ENCODE measurements at regions not wholly inside any gene's neighbourhood (a gene's known extent, or its start where the extent isn't known, plus 50 kb on each side); places are given as distances from the start of the nearest gene placed in this dataset.

DNA sequence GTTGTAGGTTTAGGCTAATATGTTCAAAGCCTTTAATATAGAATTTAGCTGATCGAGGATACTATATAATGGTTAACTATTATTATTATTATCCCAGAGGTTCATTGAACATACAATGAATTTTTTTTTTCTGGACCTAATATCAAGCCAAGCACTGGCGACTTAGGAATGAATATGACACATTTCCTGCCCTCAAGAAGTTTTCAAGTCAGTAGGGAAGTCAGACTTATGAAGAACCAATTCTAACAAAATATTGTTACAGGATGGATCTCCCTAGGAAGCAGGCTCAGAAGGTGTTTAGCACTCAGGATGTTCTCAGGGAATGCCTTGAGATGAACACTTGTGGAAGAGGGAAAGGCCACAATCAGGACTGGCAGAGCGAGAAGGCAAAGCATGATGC lies 211.8 kb upstream of the FGGY start:
- Histone ChIP-seq H3K27me3 (no peaks in the 10 kb centered on the region), H3K36me3 (no peaks in the 10 kb centered on the region), H3K27ac (no peak overlapping the region), H3K4me1 (peaks cover 0 to 10% (median 2%) of the 10 kb centered on the region in 4 donors), H3K4me3 (no peak overlapping the region), H3K9me3 (peaks cover 0 to 10% (median 2%) of the 10 kb centered on the region in 4 donors)
- no peak for TF ChIP-seq POLR2A (IDR thresholded peaks at IDR 0.05)
- TF ChIP-seq EP300 (IDR thresholded peaks at IDR 0.05), result no peak
- TF ChIP-seq, protein P1, sequence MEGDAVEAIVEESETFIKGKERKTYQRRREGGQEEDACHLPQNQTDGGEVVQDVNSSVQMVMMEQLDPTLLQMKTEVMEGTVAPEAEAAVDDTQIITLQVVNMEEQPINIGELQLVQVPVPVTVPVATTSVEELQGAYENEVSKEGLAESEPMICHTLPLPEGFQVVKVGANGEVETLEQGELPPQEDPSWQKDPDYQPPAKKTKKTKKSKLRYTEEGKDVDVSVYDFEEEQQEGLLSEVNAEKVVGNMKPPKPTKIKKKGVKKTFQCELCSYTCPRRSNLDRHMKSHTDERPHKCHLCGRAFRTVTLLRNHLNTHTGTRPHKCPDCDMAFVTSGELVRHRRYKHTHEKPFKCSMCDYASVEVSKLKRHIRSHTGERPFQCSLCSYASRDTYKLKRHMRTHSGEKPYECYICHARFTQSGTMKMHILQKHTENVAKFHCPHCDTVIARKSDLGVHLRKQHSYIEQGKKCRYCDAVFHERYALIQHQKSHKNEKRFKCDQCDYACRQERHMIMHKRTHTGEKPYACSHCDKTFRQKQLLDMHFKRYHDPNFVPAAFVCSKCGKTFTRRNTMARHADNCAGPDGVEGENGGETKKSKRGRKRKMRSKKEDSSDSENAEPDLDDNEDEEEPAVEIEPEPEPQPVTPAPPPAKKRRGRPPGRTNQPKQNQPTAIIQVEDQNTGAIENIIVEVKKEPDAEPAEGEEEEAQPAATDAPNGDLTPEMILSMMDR (IDR thresholded peaks at IDR 0.05), result no peak
- no peak for DNase-seq (ENCODE audit: low spot score in 2 of 2)
- WGBS, 2 donors, result 94 to 98% methylated on average over 3 of the region's 3 CpGs

DNA sequence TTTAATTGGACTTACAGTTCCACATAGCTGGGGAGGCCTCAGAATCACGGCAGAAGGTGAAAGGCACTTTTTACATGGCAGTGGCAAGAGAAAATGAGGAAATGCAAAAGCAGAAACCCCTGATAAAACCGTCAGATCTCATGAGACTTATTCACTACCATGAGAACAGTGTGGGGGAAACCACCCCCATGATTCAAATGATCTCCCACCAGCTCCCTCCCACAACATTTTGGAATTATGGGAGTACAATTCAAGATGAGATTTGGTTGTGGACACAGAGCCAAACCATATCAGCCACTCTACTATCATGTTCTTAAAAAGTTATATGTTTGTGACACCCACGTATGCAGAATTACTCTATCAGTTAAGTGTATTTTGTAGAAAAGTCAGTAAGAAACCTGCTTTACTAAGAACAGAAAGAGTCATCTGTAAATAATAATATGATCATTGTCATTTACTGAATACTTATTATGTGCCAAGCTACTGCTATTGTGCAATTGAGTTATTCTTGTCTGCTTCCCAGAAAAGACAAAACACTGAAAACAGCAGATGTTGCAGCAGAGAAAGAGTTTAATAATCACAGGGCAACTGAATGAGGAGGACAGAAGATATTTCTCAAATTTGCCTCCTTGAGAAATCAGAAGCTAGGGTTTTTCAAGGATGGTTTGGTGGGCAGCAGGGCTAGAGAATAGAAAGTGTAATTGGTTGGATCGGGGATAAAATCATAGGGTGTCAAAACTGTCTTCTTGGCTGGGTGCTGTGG lies 207.7 kb upstream of the FGGY start:
- DNase-seq (ENCODE audit: low spot score in 2 of 2), result no peak
- 90 to 95% methylated on average over 4 of the region's 4 CpGs for WGBS, 2 donors
- no peaks in the 10 kb centered on the region for H3K36me3 ChIP-seq
- no peaks in the 10 kb centered on the region for H3K27me3 ChIP-seq
- TF ChIP-seq, protein P1 (IDR thresholded peaks at IDR 0.05), result no peak
- TF ChIP-seq POLR2A (IDR thresholded peaks at IDR 0.05), result no peak
- no peak for TF ChIP-seq EP300 (IDR thresholded peaks at IDR 0.05)
- no peak overlapping the region for H3K4me3 ChIP-seq
- H3K27ac ChIP-seq, result no peak overlapping the region
- peaks cover 0 to 2% (median 0%) of the 10 kb centered on the region in 4 donors for H3K4me1 ChIP-seq
- peaks cover 0 to 10% (median 2%) of the 10 kb centered on the region in 4 donors for H3K9me3 ChIP-seq

- 75 to 87% methylated on average over 3 to 4 of the region's 4 CpGs for WGBS, 2 donors
- no peak for DNase-seq (ENCODE audit: low spot score in 2 of 2)
Measured at GRCh38 chr1:59089922-59090457, 206.9 kb upstream of the FGGY start.

GRCh38 chr1:59092126-59092525 lies 204.8 kb upstream of the FGGY start:
- peaks cover 0 to 10% (median 2%) of the 10 kb centered on the region in 4 donors for H3K9me3 ChIP-seq
- no peak for DNase-seq (ENCODE audit: low spot score in 2 of 2)
- WGBS, 2 donors, result 80 to 84% methylated on average over 3 of the region's 3 CpGs
- no peaks in the 10 kb centered on the region for H3K4me1 ChIP-seq
- H3K4me3 ChIP-seq, result no peak overlapping the region
- no peaks in the 10 kb centered on the region for H3K27me3 ChIP-seq
- no peak for TF ChIP-seq EP300 (IDR thresholded peaks at IDR 0.05)
- TF ChIP-seq POLR2A (IDR thresholded peaks at IDR 0.05), result no peak
- TF ChIP-seq, protein P1 (IDR thresholded peaks at IDR 0.05), result no peak
- no peaks in the 10 kb centered on the region for H3K36me3 ChIP-seq
- H3K27ac ChIP-seq, result no peak overlapping the region

More at GRCh38 chr1:59089922-59090457, 206.9 kb upstream of the FGGY start:
- TF ChIP-seq, protein P1 (IDR thresholded peaks at IDR 0.05), result no peak
- no peak for TF ChIP-seq EP300 (IDR thresholded peaks at IDR 0.05)
- no peak for TF ChIP-seq POLR2A (IDR thresholded peaks at IDR 0.05)
- Histone ChIP-seq H3K27ac (no peak overlapping the region), H3K36me3 (no peaks in the 10 kb centered on the region), H3K27me3 (no peaks in the 10 kb centered on the region), H3K9me3 (peaks cover 0 to 10% (median 2%) of the 10 kb centered on the region in 4 donors), H3K4me1 (no peaks in the 10 kb centered on the region), H3K4me3 (no peak overlapping the region)

GRCh38 chr1:59094001-59094400 lies 202.9 kb upstream of the FGGY start:
- Histone ChIP-seq H3K27me3 (no peaks in the 10 kb centered on the region), H3K27ac (no peak overlapping the region), H3K4me3 (no peak overlapping the region), H3K9me3 (peaks cover 0 to 8% (median 2%) of the 10 kb centered on the region in 4 donors), H3K4me1 (no peaks in the 10 kb centered on the region), H3K36me3 (no peaks in the 10 kb centered on the region)
- WGBS, 2 donors, result 84 to 86% methylated on average over 4 of the region's 4 CpGs
- no peak for DNase-seq (ENCODE audit: low spot score in 2 of 2)
- TF ChIP-seq, protein P1 (IDR thresholded peaks at IDR 0.05), result no peak
- TF ChIP-seq POLR2A (IDR thresholded peaks at IDR 0.05), result no peak
- no peak for TF ChIP-seq EP300 (IDR thresholded peaks at IDR 0.05)

Measured in tibial nerve (tissue), 4 donors.